GM20000 (cell line): ENCODE measurements at regions not wholly inside any gene's neighbourhood (a gene's known extent, or its start where the extent isn't known, plus 50 kb on each side); places are given as distances from the start of the nearest gene placed in this dataset.

Experiments
- DNase-seq: peaks from one replicate; pipeline ENCODE4 v3.0.0; 2012; ENCODE audit warnings: low spot score
- CTCF ChIP-seq: IDR thresholded peaks from 2 replicates; pipeline ENCODE4 v1.5.1; 2012; ENCODE audit warnings: mild to moderate bottlenecking, control low read depth; ENCODE audit errors: extremely low read depth, missing control alignments

- TF ChIP-seq CTCF = no peak
- no peak for DNase-seq
Measured at GRCh38 chr6:77245026-77245425, 218.3 kb downstream of the HTR1B start.

- no peak for TF ChIP-seq CTCF
- no peak for DNase-seq
Measured at GRCh38 chr6:77231438-77232305, 231.6 kb downstream of the HTR1B start.

- DNase-seq = no peak
- TF ChIP-seq CTCF = no peak
Measured at GRCh38 chr6:77228279-77228678, 235.0 kb downstream of the HTR1B start.

GRCh38 chr6:77217896-77218295, 245.4 kb downstream of the HTR1B start:
- DNase-seq = no peak
- TF ChIP-seq CTCF = no peak

GRCh38 chr6:77205936-77206335, 257.4 kb downstream of the HTR1B start:
- TF ChIP-seq CTCF = no peak
- DNase-seq = no peak

GRCh38 chr6:77204555-77204954, 258.7 kb downstream of the HTR1B start:
- no peak for DNase-seq
- TF ChIP-seq CTCF = no peak

GRCh38 chr6:77183447-77183846, 279.8 kb downstream of the HTR1B start:
- TF ChIP-seq CTCF = no peak
- no peak for DNase-seq
